Lower leg skin (tissue), 3 donors: ENCODE measurements at regions not wholly inside any gene's neighbourhood (a gene's known extent, or its start where the extent isn't known, plus 50 kb on each side); places are given as distances from the start of the nearest gene placed in this dataset.

Source experiments
- CTCF ChIP-seq, 3 donors: fragments of 450-650 bp; IDR thresholded peaks; one replicate each; pipeline ENCODE4 v1.5.1; 2016; ENCODE audit warnings: antibody characterized with exemption in 3 of 3, mild to moderate bottlenecking in 3 of 3, moderate library complexity in 2 of 3
- POLR2A ChIP-seq, 2 donors: fragments of 450-650 bp; IDR thresholded peaks; one replicate each; pipeline ENCODE4 v1.6.1; 2016 to 2017; ENCODE audit warnings: antibody characterized with exemption in 2 of 2, mild to moderate bottlenecking in 1 of 2, moderate library complexity in 1 of 2

GRCh38 chr6:97909380-97909779, 626.4 kb upstream of the MMS22L start:
- TF ChIP-seq CTCF (IDR thresholded peaks at IDR 0.05), result no peak
- no peak for TF ChIP-seq POLR2A (IDR thresholded peaks at IDR 0.05)
